ENCODE measurements at regions not wholly inside any gene's neighbourhood (a gene's known extent, or its start where the extent isn't known, plus 50 kb on each side); places are given as distances from the start of the nearest gene placed in this dataset.

- no peaks in the 10 kb centered on the region for H3K36me3 ChIP-seq
- intact Hi-C loops (cut with DNase I; ENCODE audit: low total_unique reads): no loop called here
- WGBS, 2 donors (ENCODE audit: low coverage in 1 of 2): 33 to 37% methylated on average over 2 of the region's 2 CpGs
Observed at GRCh38 chr12:63083046-63083445, 68.0 kb downstream of the AVPR1A start.

GRCh38 chr12:63079791-63080502 is 71.1 kb downstream of the AVPR1A start:
- intact Hi-C loops (cut with DNase I; ENCODE audit: low total_unique reads): no loop called here
- peaks cover 0 to 5% (median 0%) of the 10 kb centered on the region in 4 donors for H3K4me1 ChIP-seq
- H3K36me3 ChIP-seq: no peaks in the 10 kb centered on the region
- 98% methylated on average over 2 of the region's 2 CpGs; no CpG with 5 or more reads in 1 of the 2 donors for WGBS, 2 donors (ENCODE audit: low coverage in 1 of 2)
- in situ Hi-C loops (cut with MboI; ENCODE audit: low pct_ligation_motif_present in 1 of 4, low pct_unique_long_range_greater_than_20kb in 1 of 4, low sequenced_read_pairs in 3 of 4): no loop called here
- H3K27ac ChIP-seq: no peak overlapping the region
- no peaks in the 10 kb centered on the region for H3K9me3 ChIP-seq
- H3K27me3 ChIP-seq: no peaks in the 10 kb centered on the region
- no peak for DNase-seq
- no peak overlapping the region for H3K4me3 ChIP-seq
- TF ChIP-seq POLR2AphosphoS5 (IDR thresholded peaks at IDR 0.05) (no peak), EP300 (IDR thresholded peaks at IDR 0.05; ENCODE audit: low read depth) (no peak), CTCF (IDR thresholded peaks at IDR 0.05) (no peak), POLR2A (IDR thresholded peaks at IDR 0.05) (no peak)

More at GRCh38 chr12:63083046-63083445, 68.0 kb downstream of the AVPR1A start:
- Histone ChIP-seq H3K9me3 (no peaks in the 10 kb centered on the region), H3K27ac (no peak overlapping the region), H3K4me1 (peaks cover 0 to 5% (median 0%) of the 10 kb centered on the region in 4 donors), H3K27me3 (no peaks in the 10 kb centered on the region), H3K4me3 (no peak overlapping the region)
- no peak for TF ChIP-seq POLR2A (IDR thresholded peaks at IDR 0.05)
- TF ChIP-seq POLR2AphosphoS5 (IDR thresholded peaks at IDR 0.05): no peak
- no peak for TF ChIP-seq EP300 (IDR thresholded peaks at IDR 0.05; ENCODE audit: low read depth)
- TF ChIP-seq CTCF (IDR thresholded peaks at IDR 0.05): no peak
- in situ Hi-C loops (cut with MboI; ENCODE audit: low pct_ligation_motif_present in 1 of 4, low pct_unique_long_range_greater_than_20kb in 1 of 4, low sequenced_read_pairs in 3 of 4): no loop called here
- DNase-seq: no peak

- H3K27me3 ChIP-seq: no peaks in the 10 kb centered on the region
- H3K27ac ChIP-seq: no peak overlapping the region
- WGBS, 2 donors (ENCODE audit: low coverage in 1 of 2): 94 to 100% methylated on average over 2 of the region's 2 CpGs
- no peak for TF ChIP-seq CTCF (IDR thresholded peaks at IDR 0.05)
- no peak for TF ChIP-seq EP300 (IDR thresholded peaks at IDR 0.05; ENCODE audit: low read depth)
- TF ChIP-seq POLR2AphosphoS5 (IDR thresholded peaks at IDR 0.05): no peak
- no peak for TF ChIP-seq POLR2A (IDR thresholded peaks at IDR 0.05)
- no peaks in the 10 kb centered on the region for H3K36me3 ChIP-seq
- peaks cover 0 to 5% (median 0%) of the 10 kb centered on the region in 4 donors for H3K4me1 ChIP-seq
- H3K9me3 ChIP-seq: no peaks in the 10 kb centered on the region
- H3K4me3 ChIP-seq: no peak overlapping the region
- in situ Hi-C loops (cut with MboI; ENCODE audit: low pct_ligation_motif_present in 1 of 4, low pct_unique_long_range_greater_than_20kb in 1 of 4, low sequenced_read_pairs in 3 of 4) (no loop called here), intact Hi-C loops (cut with DNase I; ENCODE audit: low total_unique reads) (no loop called here)
- no peak for DNase-seq
Observed at GRCh38 chr12:63078906-63079305, 72.1 kb downstream of the AVPR1A start.

GRCh38 chr12:63075376-63076060 is 75.5 kb downstream of the AVPR1A start:
- in situ Hi-C loops (cut with MboI; ENCODE audit: low pct_ligation_motif_present in 1 of 4, low pct_unique_long_range_greater_than_20kb in 1 of 4, low sequenced_read_pairs in 3 of 4): no loop called here
- TF ChIP-seq CTCF (IDR thresholded peaks at IDR 0.05) (no peak), POLR2A (IDR thresholded peaks at IDR 0.05) (no peak), EP300 (IDR thresholded peaks at IDR 0.05; ENCODE audit: low read depth) (no peak), POLR2AphosphoS5 (IDR thresholded peaks at IDR 0.05) (no peak)
- no peaks in the 10 kb centered on the region for H3K27me3 ChIP-seq
- no peaks in the 10 kb centered on the region for H3K9me3 ChIP-seq
- DNase-seq: no peak
- H3K4me3 ChIP-seq: no peak overlapping the region
- H3K4me1 ChIP-seq: no peaks in the 10 kb centered on the region
- intact Hi-C loops (cut with DNase I; ENCODE audit: low total_unique reads): no loop called here
- no peak overlapping the region for H3K27ac ChIP-seq
- WGBS, 2 donors (ENCODE audit: low coverage in 1 of 2): 76 to 82% methylated on average over 3 of the region's 3 CpGs
- H3K36me3 ChIP-seq: no peaks in the 10 kb centered on the region
